AG10803 (cell line): ENCODE measurements at regions not wholly inside any gene's neighbourhood (a gene's known extent, or its start where the extent isn't known, plus 50 kb on each side); places are given as distances from the start of the nearest gene placed in this dataset.
A peak's percentile ranks its signal among the peaks of the same experiment; 100 is the strongest.

Experiments
- DNase-seq: peaks from one replicate; pipeline ENCODE4 v3.0.0; 2010; ENCODE audit warnings: low read depth
- H3K4me3 ChIP-seq: 2 replicates; pipeline ENCODE4 v1.5.1; 2011; ENCODE audit warnings: mild to moderate bottlenecking, low read length, control low read depth
- CTCF ChIP-seq: conservative IDR thresholded peaks from 2 replicates; pipeline ENCODE4 v1.5.1; 2011; ENCODE audit warnings: mild to moderate bottlenecking, low read length, control low read depth, inconsistent platforms

- no peak for TF ChIP-seq CTCF
- no peak overlapping the region for H3K4me3 ChIP-seq
- no peak for DNase-seq
Measured at GRCh38 chr13:106987427-106987785, 419.5 kb upstream of the ARGLU1 start.

- no peak for TF ChIP-seq CTCF
- H3K4me3 ChIP-seq, result no peak overlapping the region
Measured at GRCh38 chr13:106986687-106987426, 418.9 kb upstream of the ARGLU1 start.

GRCh38 chr13:106986033-106986484 lies 418.1 kb upstream of the ARGLU1 start:
- peak; percentile 47 for DNase-seq
- no peak overlapping the region for H3K4me3 ChIP-seq
- no peak for TF ChIP-seq CTCF

More at GRCh38 chr13:106986687-106987426, 418.9 kb upstream of the ARGLU1 start:
- DNase-seq, result peak; percentile 8

GRCh38 chr13:106985481-106985880 lies 417.5 kb upstream of the ARGLU1 start:
- TF ChIP-seq CTCF, result no peak
- H3K4me3 ChIP-seq, result no peak overlapping the region
- DNase-seq, result no peak

- no peak for DNase-seq
- H3K4me3 ChIP-seq, result no peak overlapping the region
- no peak for TF ChIP-seq CTCF
Measured at GRCh38 chr13:106981051-106981450, 413.1 kb upstream of the ARGLU1 start.

- no peak overlapping the region for H3K4me3 ChIP-seq
- no peak for TF ChIP-seq CTCF
- DNase-seq, result no peak
Measured at GRCh38 chr13:106967391-106967790, 399.5 kb upstream of the ARGLU1 start.

GRCh38 chr13:106963151-106963550 lies 395.2 kb upstream of the ARGLU1 start:
- DNase-seq, result no peak
- H3K4me3 ChIP-seq, result no peak overlapping the region
- no peak for TF ChIP-seq CTCF
